ENCODE measurements at regions not wholly inside any gene's neighbourhood (a gene's known extent, or its start where the extent isn't known, plus 50 kb on each side); places are given as distances from the start of the nearest gene placed in this dataset.
"Not testable (repeated sequence)": the region's sequence is repeated elsewhere in the genome, so short reads cannot be mapped to it uniquely, and the experiment has no call there.

GRCh38 chr12:28040246-28040645 lies 67.7 kb upstream of the PTHLH start:
- TF ChIP-seq CTCF (IDR thresholded peaks at IDR 0.05; ENCODE audit: control extremely low read depth, extremely low read depth, low read depth, missing control alignments): no peak
- ChIA-PET CTCF (interaction anchor here (0.9 to 1.2 kb wide), 3 partner anchors 8 to 18 kb away, joined by 3 to 4 read pairs (median 4); no protein-coding TSS in a partner anchor), POLR2A (no interaction called here)
- no peak for DNase-seq (ENCODE audit: extremely low spot score)

GRCh38 chr12:28046600-28046999 lies 74.1 kb upstream of the PTHLH start:
- DNase-seq (ENCODE audit: extremely low spot score); POLR2A ChIA-PET; CTCF ChIA-PET: not testable (repeated sequence)

GRCh38 chr12:28050606-28051005 lies 78.1 kb upstream of the PTHLH start:
- no peak for DNase-seq (ENCODE audit: extremely low spot score)
- CTCF ChIA-PET: interaction anchor here (1.0 to 1.8 kb wide), 2 partner anchors 8 to 10 kb away, joined by 3 to 4 read pairs; no protein-coding TSS in a partner anchor
- POLR2A ChIA-PET: no interaction called here
- no peak for TF ChIP-seq CTCF (IDR thresholded peaks at IDR 0.05; ENCODE audit: control extremely low read depth, extremely low read depth, low read depth, missing control alignments)

- CTCF ChIA-PET: interaction anchor here (0.7 to 1.0 kb wide), 2 partner anchors 10 to 21 kb away, joined by 3 read pairs; no protein-coding TSS in a partner anchor
- POLR2A ChIA-PET: no interaction called here
- DNase-seq (ENCODE audit: extremely low spot score): no peak
- no peak for TF ChIP-seq CTCF (IDR thresholded peaks at IDR 0.05; ENCODE audit: control extremely low read depth, extremely low read depth, low read depth, missing control alignments)
Observed at GRCh38 chr12:28051516-28052354, 79.2 kb upstream of the PTHLH start.

- DNase-seq (ENCODE audit: extremely low spot score): no peak
- CTCF ChIA-PET: no interaction called here
- POLR2A ChIA-PET: no interaction called here
- no peak for TF ChIP-seq CTCF (IDR thresholded peaks at IDR 0.05; ENCODE audit: control extremely low read depth, extremely low read depth, low read depth, missing control alignments)
Observed at GRCh38 chr12:28053564-28053963, 81.0 kb upstream of the PTHLH start.

- CTCF ChIA-PET: interaction anchor here (1.0 kb wide), 1 partner anchor 37 kb away, joined by 3 read pairs; no protein-coding TSS in a partner anchor
- DNase-seq (ENCODE audit: extremely low spot score): no peak
- TF ChIP-seq CTCF (IDR thresholded peaks at IDR 0.05; ENCODE audit: control extremely low read depth, extremely low read depth, low read depth, missing control alignments): no peak
- POLR2A ChIA-PET: no interaction called here
Observed at GRCh38 chr12:28054583-28054982, 82.0 kb upstream of the PTHLH start.

- no peak for DNase-seq (ENCODE audit: extremely low spot score)
- POLR2A ChIA-PET: no interaction called here
- CTCF ChIA-PET: interaction anchor here (1.1 kb wide), 1 partner anchor 13 kb away, joined by 3 read pairs; no protein-coding TSS in a partner anchor
- TF ChIP-seq CTCF (IDR thresholded peaks at IDR 0.05; ENCODE audit: control extremely low read depth, extremely low read depth, low read depth, missing control alignments): no peak
Observed at GRCh38 chr12:28057856-28058615, 85.5 kb upstream of the PTHLH start.
